SKM-1 treated with dmso at 0.1 percent for 144 hours (cell line): ENCODE measurements at regions not wholly inside any gene's neighbourhood (a gene's known extent, or its start where the extent isn't known, plus 50 kb on each side); places are given as distances from the start of the nearest gene placed in this dataset.

ENCODE experiments used
- DNase-seq: peaks from one replicate; lab custom pipeline; 2025; ENCODE audit not compliant: unreplicated experiment; lab: John Stamatoyannopoulos, UW

DNA sequence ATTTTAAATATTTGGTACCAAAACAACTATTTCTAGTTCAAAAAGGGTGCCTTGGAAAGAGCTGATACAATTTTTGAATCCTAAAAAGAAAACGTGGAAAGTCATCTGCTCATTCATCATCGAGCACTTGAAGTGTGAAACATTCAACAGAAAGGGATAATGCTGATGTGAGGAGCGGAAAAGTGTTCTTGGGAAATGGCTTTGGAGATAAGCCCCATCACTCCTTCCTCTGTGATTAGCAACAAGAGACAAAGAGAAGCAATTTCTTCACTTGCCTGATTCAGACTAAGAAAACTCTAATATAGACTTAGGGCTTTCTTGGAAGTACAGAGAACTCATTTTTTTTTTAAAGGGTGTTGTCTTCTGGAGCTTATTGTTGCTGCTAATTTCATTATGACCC lies 74.9 kb downstream of the C9orf152 start:
- no peak for DNase-seq

DNA sequence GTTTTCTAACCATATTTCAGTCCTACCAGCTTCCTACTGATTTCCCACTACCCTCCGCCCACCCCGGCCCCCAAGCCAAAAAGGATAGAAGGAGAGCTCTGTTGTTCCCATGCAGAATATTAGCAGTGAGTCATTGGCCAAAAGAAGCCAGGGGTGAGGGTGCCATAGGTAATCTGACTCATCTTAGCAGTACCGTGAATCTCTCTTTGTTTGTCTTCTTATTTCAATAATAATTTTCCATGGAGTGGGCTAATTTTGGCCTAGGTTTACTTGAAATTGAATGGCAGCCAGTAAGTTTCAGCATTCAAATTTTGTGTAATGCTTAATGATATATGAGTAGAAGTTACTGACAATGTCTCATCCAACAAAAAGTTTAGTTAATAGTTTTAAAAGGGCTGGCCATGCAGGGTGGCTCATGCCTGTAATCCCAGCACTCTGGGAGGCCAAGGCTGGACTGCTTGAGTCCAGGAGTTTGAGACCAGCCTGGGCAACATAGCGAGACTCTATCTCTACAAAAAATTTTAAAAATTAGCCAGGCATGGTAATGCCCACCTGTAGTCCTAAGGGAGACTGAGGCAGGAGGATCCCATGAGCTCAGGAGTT lies 74.2 kb downstream of the C9orf152 start:
- no peak for DNase-seq

- DNase-seq: no peak
These were observed 72.1 kb downstream of the C9orf152 start for GRCh38 chr9:110135846-110136245.

GRCh38 chr9:110136802-110137201 lies 71.2 kb downstream of the C9orf152 start:
- DNase-seq: no peak

DNA sequence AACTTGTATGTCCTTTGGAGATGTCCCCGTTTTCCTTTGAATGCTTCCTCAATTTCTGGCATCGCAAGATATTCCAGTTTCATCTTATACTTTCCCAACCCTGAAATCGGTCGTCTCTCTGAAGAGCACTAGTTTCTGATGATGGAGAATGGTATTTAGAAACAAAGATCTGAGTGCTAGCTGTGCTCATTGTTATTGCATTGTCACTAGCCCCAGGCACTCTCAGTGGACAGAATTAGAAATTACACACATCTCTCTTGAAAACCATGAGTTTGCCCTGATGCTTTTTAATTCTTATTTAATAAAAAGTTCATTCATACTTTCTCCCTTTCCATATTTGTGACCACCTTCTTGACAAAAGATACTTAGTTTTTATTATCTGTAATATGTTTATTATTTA lies 67.7 kb downstream of the C9orf152 start:
- DNase-seq: no peak

GRCh38 chr9:110141227-110141793 lies 66.6 kb downstream of the C9orf152 start:
- DNase-seq: no peak

DNA sequence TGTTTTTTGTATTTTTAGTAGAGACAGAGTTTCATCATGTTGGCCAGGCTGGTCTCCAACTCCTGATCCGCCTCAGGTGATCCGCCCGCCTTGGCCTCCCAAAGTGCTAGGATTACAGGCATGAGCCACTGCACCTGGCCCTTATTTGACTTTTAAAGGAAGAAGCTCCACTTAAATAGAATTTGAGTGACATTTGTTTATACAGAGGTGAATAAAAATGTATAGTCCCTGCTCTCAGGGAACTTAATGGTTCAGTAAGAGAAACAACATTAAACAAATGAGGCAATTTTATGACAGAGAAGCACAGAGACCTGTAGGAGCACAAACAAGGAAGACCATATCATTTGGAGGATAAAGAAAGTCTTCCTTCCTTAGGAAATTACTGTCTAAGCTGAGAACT lies 65.7 kb downstream of the C9orf152 start:
- DNase-seq: no peak

- DNase-seq: no peak
These were observed 65.0 kb downstream of the C9orf152 start for GRCh38 chr9:110142868-110143481.

DNA sequence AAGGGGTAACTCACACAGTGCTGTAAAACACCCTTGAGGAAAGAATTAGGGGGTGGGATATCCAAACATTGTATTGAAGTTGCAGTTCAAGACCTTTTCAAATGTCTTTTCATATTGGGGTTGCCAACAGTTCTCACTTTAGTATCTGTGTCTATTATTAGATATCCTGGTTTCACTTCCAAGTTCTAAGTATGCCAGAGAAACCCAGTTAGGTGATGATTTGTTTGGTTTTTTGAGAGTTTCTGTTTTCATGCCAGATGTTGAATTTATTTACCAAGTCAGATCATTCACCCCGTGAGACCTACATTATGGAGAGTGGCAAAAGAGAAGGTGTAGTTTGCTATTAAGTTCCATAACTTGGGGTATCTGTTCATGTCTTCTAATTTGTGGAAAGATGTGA lies 64.5 kb downstream of the C9orf152 start:
- peak; percentile 0 for DNase-seq

DNA sequence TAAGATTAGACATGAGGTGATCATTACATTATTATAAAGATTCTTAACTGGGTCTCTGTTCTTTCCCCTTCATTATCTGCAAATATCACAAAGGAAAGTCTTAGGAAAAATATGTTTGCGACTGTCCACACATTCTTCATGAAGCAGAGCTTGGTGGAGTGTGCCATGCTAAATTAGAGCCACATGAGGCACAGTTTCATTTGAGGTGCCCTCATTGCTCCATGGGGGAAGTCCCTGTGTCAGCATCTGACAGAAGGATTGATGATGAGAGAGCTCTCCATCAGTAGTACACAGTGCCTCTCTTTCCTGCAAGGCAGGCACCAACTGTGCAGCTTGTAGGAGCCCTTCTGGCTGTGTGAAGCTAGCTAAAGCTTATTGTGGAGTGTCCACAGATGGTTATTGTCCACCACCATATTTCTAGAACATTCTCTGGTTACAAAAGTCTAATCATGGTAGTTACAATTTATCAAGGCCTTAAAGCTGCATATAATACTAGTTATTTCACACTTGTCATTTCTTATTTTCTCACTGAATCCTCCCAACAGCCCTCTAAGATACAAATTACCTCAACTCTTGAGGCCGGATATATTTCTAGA lies 63.9 kb downstream of the C9orf152 start:
- DNase-seq: no peak

DNA sequence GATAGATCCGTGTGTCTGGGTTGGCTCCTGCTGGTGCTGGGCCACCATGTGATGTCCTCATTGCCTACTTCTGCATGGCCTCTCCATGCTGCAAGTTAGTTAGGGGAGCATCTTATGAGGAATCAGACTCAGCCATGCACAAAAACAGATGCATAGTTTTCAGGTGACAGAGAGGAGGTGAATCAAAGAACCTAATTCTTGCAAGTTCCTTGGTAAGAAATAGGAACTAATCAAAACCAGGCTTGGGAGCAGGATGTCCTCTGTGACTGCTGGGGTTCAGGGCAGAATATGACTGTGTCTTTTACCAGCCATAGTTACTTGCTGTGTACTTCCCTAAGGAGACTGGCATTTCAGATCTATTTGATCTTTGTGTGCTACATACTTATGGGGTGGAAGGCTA lies 61.6 kb downstream of the C9orf152 start:
- DNase-seq: no peak

GRCh38 chr9:110148384-110148783 lies 59.6 kb downstream of the C9orf152 start:
- DNase-seq: no peak

DNA sequence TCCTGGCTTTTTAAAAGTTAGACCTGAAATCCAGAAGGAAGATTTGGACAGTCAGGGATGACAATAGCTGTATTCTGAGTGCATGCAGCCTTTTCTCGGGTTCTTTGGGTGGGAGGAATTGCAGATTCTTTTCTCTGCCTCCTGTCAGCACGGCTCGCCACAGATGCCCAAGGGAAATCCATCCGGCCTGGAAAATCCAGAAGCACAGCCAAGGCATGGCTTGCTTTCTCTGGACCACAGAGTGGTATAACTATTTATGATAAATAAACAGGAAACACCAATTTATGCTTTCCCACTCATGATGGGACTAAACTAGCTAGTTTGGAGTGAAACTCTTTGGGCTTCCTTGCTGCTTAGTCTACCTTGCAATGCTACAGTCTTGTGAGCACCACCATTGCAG lies 59.1 kb downstream of the C9orf152 start:
- DNase-seq: no peak
